HG03159 (cell line): ENCODE measurements at regions not wholly inside any gene's neighbourhood (a gene's known extent, or its start where the extent isn't known, plus 50 kb on each side); places are given as distances from the start of the nearest gene placed in this dataset.
"Not testable (repeated sequence)": the region's sequence is repeated elsewhere in the genome, so short reads cannot be mapped to it uniquely, and the experiment has no call there.

Experiments
- ATAC-seq: cut with Tn5 transposase; IDR thresholded peaks from one replicate; pipeline ENCODE4 v1.9.1; 2021; ENCODE audit warnings: mild to moderate bottlenecking, moderate library complexity; ENCODE audit not compliant: unreplicated experiment

DNA sequence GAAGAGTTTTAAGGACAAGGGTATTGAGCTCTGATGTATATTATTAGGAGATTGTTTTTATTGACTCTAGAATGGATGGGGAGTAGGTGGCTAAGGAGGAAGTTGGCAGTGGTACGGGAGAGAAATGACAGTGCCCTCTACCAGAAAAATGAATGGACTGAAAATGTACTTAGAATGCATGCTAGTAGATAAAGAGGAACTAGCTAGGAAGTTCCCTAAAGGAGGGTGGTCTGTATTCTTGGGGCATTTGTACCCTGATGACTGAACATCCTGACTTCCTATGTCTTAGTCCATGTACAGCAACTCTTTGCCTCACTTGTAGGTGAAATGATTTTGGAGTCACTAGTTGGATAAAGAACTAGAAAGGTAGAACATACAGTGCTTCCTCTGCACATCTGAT, 581.5 kb upstream of the RBFOX1 start:
- no peak for ATAC-seq

DNA sequence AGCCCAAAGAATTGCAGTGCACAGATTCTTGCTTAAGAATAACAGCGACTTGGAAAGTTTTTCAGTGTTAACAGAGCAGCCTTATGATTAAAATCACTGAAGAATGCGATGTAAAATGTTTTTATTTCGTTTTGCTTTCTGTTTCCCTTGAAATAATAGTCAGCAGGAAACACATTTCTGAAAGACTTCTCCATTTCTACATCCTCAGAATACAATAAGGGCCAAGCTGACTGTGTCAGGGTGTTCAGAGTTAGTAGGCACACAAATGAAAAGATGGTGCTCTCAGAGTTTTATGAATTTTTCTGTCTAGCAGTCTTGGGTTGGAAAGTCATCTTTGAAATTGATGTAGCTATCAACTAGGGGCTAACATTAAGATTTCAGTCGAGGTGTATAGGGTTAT, 582.9 kb upstream of the RBFOX1 start:
- ATAC-seq = no peak

DNA sequence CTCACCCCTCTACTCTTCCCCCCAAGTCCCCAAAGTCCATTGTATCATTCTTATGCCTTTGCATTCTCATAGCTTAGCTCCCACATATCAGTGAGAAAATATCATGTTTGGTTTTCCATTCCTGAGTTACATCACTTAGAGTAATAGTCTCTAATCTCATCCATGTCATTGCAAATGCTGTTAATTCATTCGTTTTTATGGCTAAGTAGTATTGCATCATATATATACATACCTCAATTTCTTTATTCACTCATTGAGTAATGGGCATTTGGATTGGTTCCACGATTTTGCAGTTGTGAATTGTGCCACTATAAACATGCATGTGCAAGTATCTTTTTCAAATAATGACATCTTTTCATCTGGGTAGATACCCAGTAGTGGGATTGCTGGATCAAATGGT, 596.3 kb upstream of the RBFOX1 start:
- ATAC-seq = not testable (repeated sequence)

- no peak for ATAC-seq
Measured at GRCh38 chr16:6735631-6736030, 597.0 kb upstream of the RBFOX1 start.

DNA sequence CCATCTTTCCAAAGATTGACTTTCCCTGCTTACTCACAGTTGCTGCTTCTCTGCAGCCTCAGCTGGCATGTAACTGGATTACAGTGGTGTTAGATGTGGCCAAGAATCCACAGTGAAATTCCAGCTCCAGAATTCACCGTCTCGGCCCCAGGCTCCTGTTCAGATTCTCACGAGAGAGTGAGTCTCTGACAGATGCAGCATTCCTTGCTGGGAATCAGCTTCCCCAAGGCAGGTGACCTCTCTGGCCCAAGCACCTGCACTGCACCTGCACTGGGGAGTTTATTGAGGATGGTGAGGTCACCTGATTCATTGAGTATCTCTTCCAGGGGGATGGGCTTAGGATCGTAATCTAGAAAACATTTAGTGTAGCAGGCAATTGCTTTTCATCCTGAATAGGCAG, 600.5 kb upstream of the RBFOX1 start:
- no peak for ATAC-seq

- ATAC-seq = no peak
Measured at GRCh38 chr16:6728381-6728780, 604.3 kb upstream of the RBFOX1 start.

DNA sequence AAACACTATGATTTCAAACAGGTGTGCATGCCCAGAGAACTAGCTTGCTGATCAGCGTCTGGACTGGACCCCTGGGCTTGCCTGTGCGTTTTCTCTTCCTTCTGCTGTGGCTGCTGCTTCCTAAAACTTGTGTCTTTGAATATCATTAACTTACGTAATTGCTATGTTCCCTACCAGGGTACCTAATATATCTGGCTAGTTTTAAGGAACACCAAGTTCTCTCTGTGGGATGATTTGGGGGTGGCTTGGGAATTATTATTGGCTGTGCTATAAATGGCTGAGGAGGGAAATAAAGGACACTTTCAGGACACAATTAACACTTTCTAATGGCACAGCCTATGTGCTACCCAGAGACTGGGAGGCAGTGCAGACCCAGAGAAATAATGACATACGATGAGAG, 606.0 kb upstream of the RBFOX1 start:
- no peak for ATAC-seq

DNA sequence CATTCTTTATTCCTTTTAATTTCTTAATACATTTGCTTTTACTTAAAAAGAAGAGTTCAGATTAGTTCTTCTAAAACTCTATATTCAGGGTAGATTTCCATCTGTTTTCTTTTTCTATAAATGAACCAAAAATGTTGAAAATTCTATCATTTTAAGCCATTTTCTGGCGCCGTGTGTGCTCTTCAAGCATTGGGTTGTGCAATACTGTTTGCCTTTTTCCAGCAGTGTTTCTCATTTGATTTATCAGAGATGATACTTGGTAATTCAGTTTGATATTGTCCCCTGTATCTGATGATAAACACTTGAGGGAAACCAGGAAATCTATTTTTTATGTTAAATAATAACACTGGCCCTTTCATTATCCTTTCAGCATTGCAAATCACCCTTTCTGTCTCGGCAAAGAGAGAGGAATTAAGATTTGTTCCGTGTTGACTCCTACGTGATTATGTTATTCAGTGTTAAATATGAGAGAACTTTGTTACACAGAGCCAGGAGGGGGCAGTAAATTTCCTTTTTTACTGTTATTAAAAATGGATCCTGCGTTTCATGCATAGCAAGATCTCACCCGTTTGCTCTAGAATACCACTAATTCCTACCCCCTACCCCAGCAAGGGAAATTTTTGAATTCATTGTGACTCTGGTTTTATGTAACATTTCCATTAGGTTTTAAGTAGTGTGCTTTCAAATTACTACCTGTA, 606.9 kb upstream of the RBFOX1 start:
- no peak for ATAC-seq

GRCh38 chr16:6725206-6725605, 607.4 kb upstream of the RBFOX1 start:
- ATAC-seq = not testable (repeated sequence)

GRCh38 chr16:6722786-6723185, 609.9 kb upstream of the RBFOX1 start:
- no peak for ATAC-seq

- ATAC-seq = no peak
Measured at GRCh38 chr16:6714510-6714909, 618.1 kb upstream of the RBFOX1 start.

- ATAC-seq = no peak
Measured at GRCh38 chr16:6709736-6710135, 622.9 kb upstream of the RBFOX1 start.

DNA sequence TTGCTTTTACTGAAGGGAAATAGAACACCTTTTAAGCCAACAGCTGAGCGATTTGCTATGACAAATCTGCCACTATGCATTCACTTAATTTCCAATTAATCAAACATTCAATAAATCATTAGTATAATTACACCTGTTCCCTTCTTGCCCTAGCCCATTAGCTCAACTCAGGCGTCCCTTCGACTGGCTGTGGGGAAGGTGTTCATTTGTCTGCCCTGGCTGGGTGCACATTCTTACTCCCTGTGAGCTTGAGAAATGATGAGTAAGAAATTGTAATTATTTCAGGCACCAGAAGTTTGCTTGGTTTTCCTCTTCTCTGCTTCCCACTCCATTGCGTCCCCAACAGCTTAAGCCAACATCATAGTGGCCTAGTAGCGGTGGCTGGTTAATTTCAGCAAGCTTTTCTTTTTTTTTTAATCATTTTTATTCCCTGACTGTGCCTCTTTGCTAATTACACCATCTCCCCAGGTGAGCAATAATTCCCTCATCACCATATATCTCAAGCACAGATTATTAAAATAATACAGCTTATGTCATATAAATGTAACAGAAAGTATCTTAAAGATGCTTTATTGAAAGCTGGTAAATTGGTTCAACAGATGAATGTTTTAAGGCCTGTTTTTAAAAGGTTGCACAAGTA, 623.9 kb upstream of the RBFOX1 start:
- no peak for ATAC-seq

- no peak for ATAC-seq
Measured at GRCh38 chr16:6704306-6704930, 628.2 kb upstream of the RBFOX1 start.

DNA sequence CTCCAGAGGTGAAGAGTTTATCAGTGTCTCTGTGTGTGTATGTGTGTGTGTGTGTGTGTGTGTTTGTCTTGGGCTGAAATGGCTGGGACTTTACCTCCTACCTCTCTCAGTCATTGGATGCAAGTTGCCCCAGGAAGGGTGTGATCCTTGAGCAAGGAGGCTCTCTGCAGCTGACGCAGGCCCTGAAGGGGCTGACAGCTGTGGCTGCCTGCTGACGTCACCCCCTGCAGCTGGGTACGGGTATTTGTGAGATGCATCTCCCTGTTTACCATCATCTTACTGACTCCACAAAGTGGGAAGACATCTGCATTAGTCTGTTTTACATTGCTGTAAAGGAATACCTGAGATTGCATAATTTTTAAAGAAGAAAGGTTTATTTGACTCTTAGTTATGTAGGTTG, 631.5 kb upstream of the RBFOX1 start:
- no peak for ATAC-seq

GRCh38 chr16:6698548-6698947, 634.1 kb upstream of the RBFOX1 start:
- no peak for ATAC-seq

DNA sequence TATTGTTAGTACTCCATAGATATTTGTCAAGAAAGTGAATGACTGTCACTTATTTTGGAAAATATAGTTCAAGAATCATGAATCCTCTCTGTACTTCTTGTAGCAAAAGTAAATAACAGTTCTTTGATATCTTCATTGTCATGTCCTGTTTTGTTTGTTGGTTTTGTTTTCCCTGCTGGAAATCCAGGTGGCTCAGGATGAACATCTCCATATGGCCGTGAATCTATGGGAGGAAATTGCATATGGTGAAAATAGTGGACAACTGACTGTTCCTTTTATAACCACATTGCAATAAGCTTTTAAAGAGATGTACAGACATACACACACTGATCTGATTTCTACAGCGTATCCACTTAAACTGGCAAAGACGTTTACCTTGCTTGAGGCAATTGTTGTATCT, 637.0 kb upstream of the RBFOX1 start:
- ATAC-seq = no peak

DNA sequence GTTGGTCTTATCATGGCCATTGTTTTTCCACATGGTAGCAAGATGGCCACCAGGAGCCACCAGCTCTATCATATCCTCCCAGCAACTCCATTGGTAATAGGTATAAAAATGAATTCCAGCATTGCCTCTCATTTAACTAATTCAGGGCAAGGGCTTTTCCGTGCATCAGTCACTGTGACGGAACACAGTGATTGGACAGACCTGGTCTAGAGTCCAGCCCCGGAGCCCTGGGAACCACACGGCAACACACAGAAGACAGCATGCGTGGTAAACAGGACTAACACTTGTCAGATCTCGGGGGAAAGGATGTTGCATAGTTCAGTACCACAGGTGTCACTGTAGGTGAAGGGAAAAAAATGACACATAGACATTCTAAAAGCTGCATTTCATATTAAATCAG, 638.0 kb upstream of the RBFOX1 start:
- ATAC-seq = no peak

DNA sequence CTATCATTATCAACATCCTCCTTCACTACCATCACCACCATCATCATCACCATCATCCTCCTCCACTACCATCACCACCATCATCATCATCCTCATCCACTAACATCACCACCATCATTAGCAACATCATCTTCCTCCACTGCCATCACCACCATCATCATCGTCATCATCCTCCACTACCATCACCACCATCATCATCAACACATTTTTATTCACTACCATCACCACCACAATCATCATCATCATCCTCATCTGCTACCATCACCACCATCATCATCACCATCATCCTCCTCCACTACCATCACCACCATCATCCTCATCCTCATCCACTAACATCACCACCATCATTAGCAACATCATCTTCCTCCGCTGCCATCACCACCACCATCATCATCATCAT, 639.2 kb upstream of the RBFOX1 start:
- not testable (repeated sequence) for ATAC-seq

GRCh38 chr16:6692874-6693273, 639.8 kb upstream of the RBFOX1 start:
- no peak for ATAC-seq

DNA sequence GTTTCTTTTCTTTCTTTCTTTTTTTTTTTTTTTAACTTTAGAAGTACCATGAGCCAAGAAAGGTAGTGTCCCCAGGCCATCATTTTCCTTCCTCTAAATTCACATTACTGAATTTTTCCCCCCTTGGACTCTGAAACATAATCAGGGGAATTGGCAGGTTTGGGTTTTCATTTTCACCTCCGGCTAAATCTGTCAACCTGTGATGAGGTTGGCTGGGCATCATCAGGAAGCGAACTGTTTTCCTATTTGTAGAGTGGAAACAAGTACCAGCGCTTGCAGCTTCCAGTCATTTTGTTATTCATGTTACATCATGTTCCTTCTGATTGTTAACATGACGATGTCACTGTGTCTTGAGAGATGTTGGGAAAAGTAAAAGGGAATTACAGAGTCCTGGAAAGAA, 641.9 kb upstream of the RBFOX1 start:
- no peak for ATAC-seq

GRCh38 chr16:6689643-6690042, 643.0 kb upstream of the RBFOX1 start:
- ATAC-seq = no peak
